Activated CD4-positive, alpha-beta T cell treated with anti-CD3 and anti-CD28 coated beads for 36 hours (primary cell): ENCODE measurements at regions not wholly inside any gene's neighbourhood (a gene's known extent, or its start where the extent isn't known, plus 50 kb on each side); places are given as distances from the start of the nearest gene placed in this dataset.

Source experiments
- ATAC-seq: fragments of 200-7000 bp; cut with Tn5 transposase; one replicate; pipeline ENCODE4 v1.10.0; 2021; ENCODE audit warnings: mild to moderate bottlenecking, moderate library complexity
- CTCF ChIA-PET: fragments of 350-600 bp; sonication (Branson Sonifier 250); formaldehyde crosslinking; loops from one replicate; lab custom pipeline; 2021; ENCODE audit warnings: antibody characterized with exemption; lab: Charles Lee
- POLR2A ChIA-PET: fragments of 350-600 bp; sonication (Branson Sonifier 250); formaldehyde crosslinking; loops from one replicate; lab custom pipeline; 2021; ENCODE audit warnings: antibody characterized with exemption, inconsistent platforms; lab: Charles Lee
- DNase-seq: peaks from one replicate; pipeline ENCODE4 v3.0.0-alpha.2; 2020
- H3K27ac Mint-ChIP-seq: one replicate; pipeline ENCODE4 v1.8.0; 2021; ENCODE audit warnings: mixed read lengths
- H3K27me3 Mint-ChIP-seq: one replicate; pipeline ENCODE4 v1.8.0; 2021; ENCODE audit warnings: mixed read lengths
- H3K36me3 Mint-ChIP-seq: one replicate; pipeline ENCODE4 v1.8.0; 2021; ENCODE audit warnings: low read depth, mixed read lengths
- H3K4me1 Mint-ChIP-seq: one replicate; pipeline ENCODE4 v1.8.0; 2021; ENCODE audit warnings: mixed read lengths
- H3K4me3 Mint-ChIP-seq: one replicate; pipeline ENCODE4 v1.8.0; 2021; ENCODE audit warnings: mild to moderate bottlenecking, moderate library complexity, mixed read lengths
- H3K9me3 Mint-ChIP-seq: one replicate; pipeline ENCODE4 v1.8.0; 2021; ENCODE audit warnings: low read depth, mixed read lengths
- intact Hi-C, 2 experiments: fragments of 100-400 bp; cut with DNase I in 1 of 2; cut with micrococcal nuclease in 1 of 2; formaldehyde crosslinking; loops; one replicate each; pipeline versions ENCODE4 v1.14.2 to v1.15.1; 2022 to 2024; cut with DNase I, micrococcal nuclease

DNA sequence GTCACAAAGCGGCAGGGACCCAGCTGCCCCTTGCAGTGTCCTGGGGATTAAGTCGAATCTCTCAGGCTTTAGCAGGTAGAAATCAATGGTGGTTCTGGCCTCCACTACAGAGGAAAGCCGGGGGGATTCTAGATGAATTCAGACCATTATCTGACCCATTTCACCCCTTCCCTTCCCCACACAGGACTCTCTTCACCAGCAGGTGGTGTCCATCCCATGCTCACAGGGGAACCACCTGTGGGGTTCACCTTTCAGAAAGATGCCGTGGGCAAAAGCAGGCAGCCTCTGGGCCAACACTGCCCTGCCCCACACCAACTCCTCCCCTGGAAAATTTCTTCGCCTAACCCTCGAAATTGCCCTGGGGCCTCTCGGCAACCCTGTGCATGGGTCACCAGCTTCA lies 123.8 kb upstream of the GGTLC1 start:
- no peaks in the 10 kb centered on the region for H3K27me3 Mint-ChIP-seq
- H3K36me3 Mint-ChIP-seq = no peaks in the 10 kb centered on the region
- CTCF ChIA-PET = no interaction called here
- intact Hi-C loops = no loop called here
- H3K4me1 Mint-ChIP-seq = peaks cover 2% of the 10 kb centered on the region
- H3K4me3 Mint-ChIP-seq = no peak overlapping the region
- POLR2A ChIA-PET = no interaction called here
- H3K27ac Mint-ChIP-seq = no peak overlapping the region
- ATAC-seq = no peak
- no peak for DNase-seq
- H3K9me3 Mint-ChIP-seq = no peaks in the 10 kb centered on the region

DNA sequence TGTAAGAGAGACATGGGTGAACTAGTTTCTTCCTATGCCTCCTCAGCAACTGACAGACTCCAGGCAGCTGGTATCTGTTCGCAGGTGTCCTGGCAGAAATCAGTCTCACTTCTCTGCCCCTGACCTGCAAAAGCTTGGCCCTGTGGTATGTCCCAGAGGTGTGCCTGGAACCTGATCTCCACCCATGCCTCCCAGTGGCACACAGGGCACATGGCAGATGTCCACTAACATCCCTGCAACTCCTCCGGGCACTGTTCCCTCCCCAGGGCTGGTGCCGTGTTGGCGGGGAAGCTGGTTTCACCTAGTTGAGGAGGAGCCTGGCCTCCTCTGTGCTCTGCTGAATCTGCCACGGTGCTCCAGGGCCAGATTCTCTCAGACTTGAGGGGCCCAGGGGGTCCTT lies 123.3 kb upstream of the GGTLC1 start:
- intact Hi-C loops = no loop called here
- no peak overlapping the region for H3K27ac Mint-ChIP-seq
- peaks cover 2% of the 10 kb centered on the region for H3K4me1 Mint-ChIP-seq
- ChIA-PET CTCF (interaction anchor here (0.6 kb wide), 2 partner anchors 46 to 806 kb away, joined by 3 read pairs; no protein-coding TSS in a partner anchor), POLR2A (no interaction called here)
- no peak overlapping the region for H3K4me3 Mint-ChIP-seq
- DNase-seq = no peak
- no peak for ATAC-seq
- H3K27me3 Mint-ChIP-seq = no peaks in the 10 kb centered on the region
- no peaks in the 10 kb centered on the region for H3K36me3 Mint-ChIP-seq
- no peaks in the 10 kb centered on the region for H3K9me3 Mint-ChIP-seq

DNA sequence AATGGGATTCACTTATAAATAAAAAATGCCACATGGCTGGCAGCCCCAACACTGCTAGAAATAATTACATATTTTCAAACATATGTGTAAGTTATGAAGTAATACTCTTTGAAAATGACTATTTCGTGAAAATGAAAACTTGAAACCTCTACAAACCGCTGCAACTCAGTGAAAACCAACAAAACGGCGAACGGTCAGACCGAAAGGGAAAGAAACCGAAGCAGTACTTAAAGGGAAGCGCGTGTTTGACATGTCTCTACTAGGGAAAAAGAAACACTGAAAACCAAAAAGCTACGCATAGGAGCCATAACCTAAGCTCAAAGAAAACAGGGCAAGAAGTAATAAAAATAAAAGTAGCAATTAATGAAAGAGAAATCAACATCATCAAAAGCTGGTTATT lies 121.0 kb upstream of the GGTLC1 start:
- ChIA-PET CTCF (interaction anchor here (0.6 to 1.1 kb wide), 4 partner anchors 40 to 172 kb away, joined by 3 to 4 read pairs (median 3); no protein-coding TSS in a partner anchor), POLR2A (no interaction called here)
- Mint-ChIP-seq H3K36me3 (no peaks in the 10 kb centered on the region), H3K4me3 (no peak overlapping the region), H3K27me3 (peaks cover 2% of the 10 kb centered on the region), H3K9me3 (no peaks in the 10 kb centered on the region), H3K27ac (no peak overlapping the region), H3K4me1 (peaks cover 2% of the 10 kb centered on the region)
- intact Hi-C loops = loop anchor here (10.0 kb wide), 2 partner anchors 95 to 325 kb away; no protein-coding TSS in a partner anchor
- peak; percentile 41 for DNase-seq
- ATAC-seq = no peak

DNA sequence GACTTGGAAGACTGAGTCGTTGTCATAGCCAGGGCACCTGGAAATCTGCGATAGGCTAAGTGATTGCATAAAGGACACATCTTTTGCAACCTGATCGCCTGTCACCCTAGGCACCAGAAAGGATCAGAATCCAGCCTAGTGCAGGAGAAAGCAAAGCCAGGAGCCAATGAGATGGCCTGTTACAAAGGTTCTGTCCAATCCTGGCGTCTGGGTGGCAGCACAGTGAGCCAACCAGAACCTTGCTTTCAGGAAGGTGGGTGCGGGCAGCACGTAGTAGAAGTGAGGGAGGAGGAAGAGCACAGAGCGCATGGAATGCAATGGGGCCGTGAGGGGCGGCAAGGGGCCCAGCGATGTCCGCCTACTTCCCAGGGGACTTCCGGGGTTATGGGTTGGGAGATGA lies 120.4 kb upstream of the GGTLC1 start:
- H3K27ac Mint-ChIP-seq = peak overlapping the region; percentile 47
- POLR2A ChIA-PET = no interaction called here

GRCh38 chr20:24108581-24108980 lies 120.0 kb upstream of the GGTLC1 start:
- Mint-ChIP-seq H3K4me3 (no peak overlapping the region), H3K27ac (no peak overlapping the region), H3K9me3 (no peaks in the 10 kb centered on the region), H3K27me3 (peaks cover 2% of the 10 kb centered on the region), H3K36me3 (no peaks in the 10 kb centered on the region), H3K4me1 (peaks cover 2% of the 10 kb centered on the region)
- ATAC-seq = no peak
- ChIA-PET POLR2A (no interaction called here), CTCF (interaction anchor here (1.1 kb wide), 1 partner anchor 171 kb away, joined by 3 read pairs; no protein-coding TSS in a partner anchor)
- intact Hi-C loops = loop anchor here (10.0 kb wide), 2 partner anchors 94 to 324 kb away; no protein-coding TSS in a partner anchor
- no peak for DNase-seq

More for the DNA sequence above, 120.4 kb upstream of the GGTLC1 start:
- DNase-seq (no peak), ATAC-seq (no peak)
- CTCF ChIA-PET = interaction anchor here (0.6 to 1.1 kb wide), 3 partner anchors 39 to 171 kb away, joined by 3 to 4 read pairs (median 3); no protein-coding TSS in a partner anchor
- Mint-ChIP-seq H3K27me3 (peaks cover 2% of the 10 kb centered on the region), H3K36me3 (no peaks in the 10 kb centered on the region), H3K9me3 (no peaks in the 10 kb centered on the region), H3K4me1 (peaks cover 2% of the 10 kb centered on the region), H3K4me3 (no peak overlapping the region)
- intact Hi-C loops = loop anchor here (10.0 kb wide), 2 partner anchors 94 to 324 kb away; no protein-coding TSS in a partner anchor

- POLR2A ChIA-PET = no interaction called here
- peaks cover 11% of the 10 kb centered on the region for H3K4me1 Mint-ChIP-seq
- no peak for DNase-seq
- intact Hi-C loops = loop anchor here (10.0 kb wide), 2 partner anchors 92 to 322 kb away; no protein-coding TSS in a partner anchor
- H3K27ac Mint-ChIP-seq = no peak overlapping the region
- no peaks in the 10 kb centered on the region for H3K9me3 Mint-ChIP-seq
- H3K4me3 Mint-ChIP-seq = no peak overlapping the region
- peak; percentile 23 for ATAC-seq
- H3K27me3 Mint-ChIP-seq = peaks cover 2% of the 10 kb centered on the region
- CTCF ChIA-PET = interaction anchor here (0.6 to 0.9 kb wide), 3 partner anchors 12 to 330 kb away, joined by 3 to 4 read pairs (median 3); no protein-coding TSS in a partner anchor
- no peaks in the 10 kb centered on the region for H3K36me3 Mint-ChIP-seq
Observed at GRCh38 chr20:24106801-24107445, 118.3 kb upstream of the GGTLC1 start.

- POLR2A ChIA-PET = no interaction called here
- Mint-ChIP-seq H3K4me3 (no peak overlapping the region), H3K27ac (no peak overlapping the region), H3K27me3 (peaks cover 2% of the 10 kb centered on the region), H3K9me3 (no peaks in the 10 kb centered on the region), H3K4me1 (peaks cover 11% of the 10 kb centered on the region), H3K36me3 (no peaks in the 10 kb centered on the region)
- ATAC-seq = no peak
- intact Hi-C loops = loop anchor here (10.0 kb wide), 2 partner anchors 91 to 321 kb away; no protein-coding TSS in a partner anchor
- DNase-seq = no peak
- CTCF ChIA-PET = interaction anchor here (0.6 to 0.9 kb wide), 2 partner anchors 13 to 330 kb away, joined by 3 to 4 read pairs; no protein-coding TSS in a partner anchor
Observed at GRCh38 chr20:24106150-24106800, 117.7 kb upstream of the GGTLC1 start.

GRCh38 chr20:24102749-24103333 lies 114.3 kb upstream of the GGTLC1 start:
- H3K4me3 Mint-ChIP-seq = no peak overlapping the region
- ATAC-seq = no peak
- peaks cover 2% of the 10 kb centered on the region for H3K27me3 Mint-ChIP-seq
- H3K36me3 Mint-ChIP-seq = no peaks in the 10 kb centered on the region
- POLR2A ChIA-PET = no interaction called here
- DNase-seq = no peak
- H3K9me3 Mint-ChIP-seq = no peaks in the 10 kb centered on the region
- intact Hi-C loops = loop anchor here (1.0 to 10.0 kb wide), 7 partner anchors 58 to 814 kb away; no protein-coding TSS in a partner anchor
- no peak overlapping the region for H3K27ac Mint-ChIP-seq
- H3K4me1 Mint-ChIP-seq = peaks cover 26% of the 10 kb centered on the region
- CTCF ChIA-PET = interaction anchor here (0.5 to 0.7 kb wide), 2 partner anchors 12 to 24 kb away, joined by 3 to 4 read pairs; no protein-coding TSS in a partner anchor

DNA sequence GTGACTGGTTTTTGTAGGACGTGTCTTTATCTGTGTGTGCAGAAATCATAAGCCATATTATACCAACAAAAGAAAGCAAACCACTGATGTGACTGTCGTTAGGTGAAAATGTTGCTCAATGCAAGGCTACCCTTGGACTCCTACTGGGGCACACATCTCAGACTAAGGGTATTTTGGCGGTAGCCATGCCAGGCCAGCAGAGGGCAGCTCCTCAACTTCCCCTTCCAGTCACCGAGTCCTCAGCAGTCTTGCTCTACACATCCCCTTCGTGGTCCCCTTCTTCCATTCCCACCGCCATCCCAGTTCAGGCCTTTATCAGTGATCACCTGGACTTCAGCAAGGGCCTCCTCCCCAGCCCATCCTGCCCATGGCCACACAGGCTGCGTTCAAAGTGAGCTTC lies 113.7 kb upstream of the GGTLC1 start:
- POLR2A ChIA-PET = no interaction called here
- intact Hi-C loops = loop anchor here (1.0 to 10.0 kb wide), 7 partner anchors 57 to 815 kb away; no protein-coding TSS in a partner anchor
- H3K4me1 Mint-ChIP-seq = peaks cover 26% of the 10 kb centered on the region
- no peaks in the 10 kb centered on the region for H3K9me3 Mint-ChIP-seq
- CTCF ChIA-PET = interaction anchor here (0.5 to 1.4 kb wide), 10 partner anchors 11 to 946 kb away, joined by 3 to 5 read pairs (median 3); no protein-coding TSS in a partner anchor
- no peak overlapping the region for H3K27ac Mint-ChIP-seq
- H3K27me3 Mint-ChIP-seq = peaks cover 2% of the 10 kb centered on the region
- ATAC-seq = no peak
- H3K36me3 Mint-ChIP-seq = no peaks in the 10 kb centered on the region
- no peak overlapping the region for H3K4me3 Mint-ChIP-seq
- DNase-seq = peak; percentile 57

GRCh38 chr20:24100370-24101011 lies 111.9 kb upstream of the GGTLC1 start:
- Mint-ChIP-seq H3K9me3 (no peaks in the 10 kb centered on the region), H3K4me1 (peaks cover 26% of the 10 kb centered on the region), H3K27ac (peak overlapping the region; percentile 21), H3K36me3 (no peaks in the 10 kb centered on the region), H3K27me3 (peaks cover 2% of the 10 kb centered on the region), H3K4me3 (no peak overlapping the region)
- POLR2A ChIA-PET = interaction anchor here (0.9 kb wide), 1 partner anchor 679 kb away, joined by 3 read pairs; the partner anchor contains the start of gene NAPB
- ATAC-seq (peak; percentile 90), DNase-seq (peak; percentile 75)
- intact Hi-C loops = loop anchor here (2.0 to 10.0 kb wide), 7 partner anchors 83 to 817 kb away; no protein-coding TSS in a partner anchor
- CTCF ChIA-PET = interaction anchor here (0.5 to 1.4 kb wide), 9 partner anchors 51 to 163 kb away, joined by 3 to 7 read pairs (median 3); no protein-coding TSS in a partner anchor
